ENCODE measurements at regions not wholly inside any gene's neighbourhood (a gene's known extent, or its start where the extent isn't known, plus 50 kb on each side); places are given as distances from the start of the nearest gene placed in this dataset.

DNA sequence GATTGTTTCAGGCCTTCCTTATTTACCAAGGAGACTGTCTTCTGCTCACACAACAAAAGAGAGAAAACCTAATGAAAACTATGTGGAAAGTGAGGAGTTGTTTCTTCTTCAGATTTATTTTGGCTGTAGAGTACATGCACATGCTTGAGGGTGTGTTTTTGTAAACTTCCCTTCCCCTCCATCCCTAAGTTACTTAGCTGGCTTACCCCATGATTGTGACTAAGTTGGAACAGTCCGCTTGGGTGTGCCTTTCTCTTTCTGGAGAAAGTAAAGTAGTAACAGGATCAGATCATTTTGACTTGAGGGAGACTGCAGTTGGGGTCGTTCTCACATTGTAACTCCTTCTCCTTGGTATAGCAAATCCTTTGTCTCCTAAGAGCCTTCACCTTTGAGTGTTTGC lies 155.9 kb downstream of the RTL9 start:
- TF ChIP-seq CSDC2 (CRISPR knock-in tag; IDR thresholded peaks at IDR 0.05) = no peak
- TF ChIP-seq, protein P1, sequence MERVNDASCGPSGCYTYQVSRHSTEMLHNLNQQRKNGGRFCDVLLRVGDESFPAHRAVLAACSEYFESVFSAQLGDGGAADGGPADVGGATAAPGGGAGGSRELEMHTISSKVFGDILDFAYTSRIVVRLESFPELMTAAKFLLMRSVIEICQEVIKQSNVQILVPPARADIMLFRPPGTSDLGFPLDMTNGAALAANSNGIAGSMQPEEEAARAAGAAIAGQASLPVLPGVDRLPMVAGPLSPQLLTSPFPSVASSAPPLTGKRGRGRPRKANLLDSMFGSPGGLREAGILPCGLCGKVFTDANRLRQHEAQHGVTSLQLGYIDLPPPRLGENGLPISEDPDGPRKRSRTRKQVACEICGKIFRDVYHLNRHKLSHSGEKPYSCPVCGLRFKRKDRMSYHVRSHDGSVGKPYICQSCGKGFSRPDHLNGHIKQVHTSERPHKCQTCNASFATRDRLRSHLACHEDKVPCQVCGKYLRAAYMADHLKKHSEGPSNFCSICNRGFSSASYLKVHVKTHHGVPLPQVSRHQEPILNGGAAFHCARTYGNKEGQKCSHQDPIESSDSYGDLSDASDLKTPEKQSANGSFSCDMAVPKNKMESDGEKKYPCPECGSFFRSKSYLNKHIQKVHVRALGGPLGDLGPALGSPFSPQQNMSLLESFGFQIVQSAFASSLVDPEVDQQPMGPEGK (CRISPR knock-in tag; IDR thresholded peaks at IDR 0.05; ENCODE audit: borderline replicate concordance) = no peak
- TF ChIP-seq, protein P2, sequence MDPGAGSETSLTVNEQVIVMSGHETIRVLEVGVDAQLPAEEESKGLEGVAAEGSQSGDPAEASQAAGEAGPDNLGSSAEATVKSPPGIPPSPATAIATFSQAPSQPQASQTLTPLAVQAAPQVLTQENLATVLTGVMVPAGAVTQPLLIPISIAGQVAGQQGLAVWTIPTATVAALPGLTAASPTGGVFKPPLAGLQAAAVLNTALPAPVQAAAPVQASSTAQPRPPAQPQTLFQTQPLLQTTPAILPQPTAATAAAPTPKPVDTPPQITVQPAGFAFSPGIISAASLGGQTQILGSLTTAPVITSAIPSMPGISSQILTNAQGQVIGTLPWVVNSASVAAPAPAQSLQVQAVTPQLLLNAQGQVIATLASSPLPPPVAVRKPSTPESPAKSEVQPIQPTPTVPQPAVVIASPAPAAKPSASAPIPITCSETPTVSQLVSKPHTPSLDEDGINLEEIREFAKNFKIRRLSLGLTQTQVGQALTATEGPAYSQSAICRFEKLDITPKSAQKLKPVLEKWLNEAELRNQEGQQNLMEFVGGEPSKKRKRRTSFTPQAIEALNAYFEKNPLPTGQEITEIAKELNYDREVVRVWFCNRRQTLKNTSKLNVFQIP (CRISPR knock-in tag; IDR thresholded peaks at IDR 0.05; ENCODE audit: borderline replicate concordance, low read depth) = no peak
- no peak for TF ChIP-seq GLIS3 (CRISPR knock-in tag; IDR thresholded peaks at IDR 0.05)
- TF ChIP-seq, protein P3, sequence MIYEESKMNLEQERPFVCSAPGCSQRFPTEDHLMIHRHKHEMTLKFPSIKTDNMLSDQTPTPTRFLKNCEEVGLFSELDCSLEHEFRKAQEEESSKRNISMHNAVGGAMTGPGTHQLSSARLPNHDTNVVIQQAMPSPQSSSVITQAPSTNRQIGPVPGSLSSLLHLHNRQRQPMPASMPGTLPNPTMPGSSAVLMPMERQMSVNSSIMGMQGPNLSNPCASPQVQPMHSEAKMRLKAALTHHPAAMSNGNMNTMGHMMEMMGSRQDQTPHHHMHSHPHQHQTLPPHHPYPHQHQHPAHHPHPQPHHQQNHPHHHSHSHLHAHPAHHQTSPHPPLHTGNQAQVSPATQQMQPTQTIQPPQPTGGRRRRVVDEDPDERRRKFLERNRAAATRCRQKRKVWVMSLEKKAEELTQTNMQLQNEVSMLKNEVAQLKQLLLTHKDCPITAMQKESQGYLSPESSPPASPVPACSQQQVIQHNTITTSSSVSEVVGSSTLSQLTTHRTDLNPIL (CRISPR knock-in tag; IDR thresholded peaks at IDR 0.05; ENCODE audit: low read depth) = no peak
- no peak for TF ChIP-seq ESRRG (CRISPR knock-in tag; IDR thresholded peaks at IDR 0.05)
- TF ChIP-seq ZC3H10 (CRISPR knock-in tag; IDR thresholded peaks at IDR 0.05) = no peak
- TF ChIP-seq ISL1 (CRISPR knock-in tag; IDR thresholded peaks at IDR 0.05) = no peak
- TF ChIP-seq, protein P4, sequence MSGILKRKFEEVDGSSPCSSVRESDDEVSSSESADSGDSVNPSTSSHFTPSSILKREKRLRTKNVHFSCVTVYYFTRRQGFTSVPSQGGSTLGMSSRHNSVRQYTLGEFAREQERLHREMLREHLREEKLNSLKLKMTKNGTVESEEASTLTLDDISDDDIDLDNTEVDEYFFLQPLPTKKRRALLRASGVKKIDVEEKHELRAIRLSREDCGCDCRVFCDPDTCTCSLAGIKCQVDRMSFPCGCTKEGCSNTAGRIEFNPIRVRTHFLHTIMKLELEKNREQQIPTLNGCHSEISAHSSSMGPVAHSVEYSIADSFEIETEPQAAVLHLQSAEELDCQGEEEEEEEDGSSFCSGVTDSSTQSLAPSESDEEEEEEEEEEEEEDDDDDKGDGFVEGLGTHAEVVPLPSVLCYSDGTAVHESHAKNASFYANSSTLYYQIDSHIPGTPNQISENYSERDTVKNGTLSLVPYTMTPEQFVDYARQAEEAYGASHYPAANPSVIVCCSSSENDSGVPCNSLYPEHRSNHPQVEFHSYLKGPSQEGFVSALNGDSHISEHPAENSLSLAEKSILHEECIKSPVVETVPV (CRISPR knock-in tag; IDR thresholded peaks at IDR 0.05) = no peak
- no peak for TF ChIP-seq ZFP3 (CRISPR knock-in tag; IDR thresholded peaks at IDR 0.05)
- no peak for TF ChIP-seq ARNTL (CRISPR knock-in tag; IDR thresholded peaks at IDR 0.05; ENCODE audit: borderline replicate concordance, low read depth)
- TF ChIP-seq ZNF565 (CRISPR knock-in tag; conservative IDR thresholded peaks at IDR 0.05; ENCODE audit: low read depth) = no peak
- no peak for TF ChIP-seq PPARA (CRISPR knock-in tag; IDR thresholded peaks at IDR 0.05; ENCODE audit: borderline replicate concordance)
- TF ChIP-seq TCF4 (CRISPR knock-in tag; IDR thresholded peaks at IDR 0.05; ENCODE audit: borderline replicate concordance) = no peak
- TF ChIP-seq ZFP30 (CRISPR knock-in tag; IDR thresholded peaks at IDR 0.05) = no peak
- ATAC-seq = no peak

DNA sequence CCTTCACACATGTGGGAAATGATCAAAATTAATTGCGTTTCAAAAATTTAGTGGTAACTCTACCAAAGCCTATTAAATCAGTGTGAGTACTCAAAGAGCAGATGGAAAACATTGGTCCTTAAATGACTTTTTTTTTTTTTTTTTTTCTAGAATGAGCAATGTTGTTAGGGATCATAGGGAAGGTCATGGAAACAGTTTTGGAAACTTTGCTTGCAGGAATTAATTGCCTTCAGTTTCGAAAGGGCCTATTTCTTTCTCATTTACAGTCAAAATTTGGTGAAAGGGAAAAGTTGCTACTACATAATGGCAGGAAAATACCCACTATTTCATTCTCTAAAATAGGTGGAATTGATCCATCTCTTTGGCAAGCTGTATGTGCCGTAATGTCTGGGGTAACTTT lies 160.9 kb downstream of the RTL9 start:
- TF ChIP-seq BACH2 (CRISPR knock-in tag; IDR thresholded peaks at IDR 0.05; ENCODE audit: borderline replicate concordance) = no peak
- TF ChIP-seq, protein P1 (CRISPR knock-in tag; IDR thresholded peaks at IDR 0.05; ENCODE audit: borderline replicate concordance) = no peak
- no peak for TF ChIP-seq ZC3H10 (CRISPR knock-in tag; IDR thresholded peaks at IDR 0.05)
- no peak for TF ChIP-seq ZNF8 (CRISPR knock-in tag; IDR thresholded peaks at IDR 0.05)
- TF ChIP-seq ISL1 (CRISPR knock-in tag; IDR thresholded peaks at IDR 0.05) = no peak
- TF ChIP-seq, protein P5, sequence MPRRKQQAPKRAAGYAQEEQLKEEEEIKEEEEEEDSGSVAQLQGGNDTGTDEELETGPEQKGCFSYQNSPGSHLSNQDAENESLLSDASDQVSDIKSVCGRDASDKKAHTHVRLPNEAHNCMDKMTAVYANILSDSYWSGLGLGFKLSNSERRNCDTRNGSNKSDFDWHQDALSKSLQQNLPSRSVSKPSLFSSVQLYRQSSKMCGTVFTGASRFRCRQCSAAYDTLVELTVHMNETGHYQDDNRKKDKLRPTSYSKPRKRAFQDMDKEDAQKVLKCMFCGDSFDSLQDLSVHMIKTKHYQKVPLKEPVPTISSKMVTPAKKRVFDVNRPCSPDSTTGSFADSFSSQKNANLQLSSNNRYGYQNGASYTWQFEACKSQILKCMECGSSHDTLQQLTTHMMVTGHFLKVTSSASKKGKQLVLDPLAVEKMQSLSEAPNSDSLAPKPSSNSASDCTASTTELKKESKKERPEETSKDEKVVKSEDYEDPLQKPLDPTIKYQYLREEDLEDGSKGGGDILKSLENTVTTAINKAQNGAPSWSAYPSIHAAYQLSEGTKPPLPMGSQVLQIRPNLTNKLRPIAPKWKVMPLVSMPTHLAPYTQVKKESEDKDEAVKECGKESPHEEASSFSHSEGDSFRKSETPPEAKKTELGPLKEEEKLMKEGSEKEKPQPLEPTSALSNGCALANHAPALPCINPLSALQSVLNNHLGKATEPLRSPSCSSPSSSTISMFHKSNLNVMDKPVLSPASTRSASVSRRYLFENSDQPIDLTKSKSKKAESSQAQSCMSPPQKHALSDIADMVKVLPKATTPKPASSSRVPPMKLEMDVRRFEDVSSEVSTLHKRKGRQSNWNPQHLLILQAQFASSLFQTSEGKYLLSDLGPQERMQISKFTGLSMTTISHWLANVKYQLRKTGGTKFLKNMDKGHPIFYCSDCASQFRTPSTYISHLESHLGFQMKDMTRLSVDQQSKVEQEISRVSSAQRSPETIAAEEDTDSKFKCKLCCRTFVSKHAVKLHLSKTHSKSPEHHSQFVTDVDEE (CRISPR knock-in tag; IDR thresholded peaks at IDR 0.05) = no peak
- TF ChIP-seq, protein P3 (CRISPR knock-in tag; IDR thresholded peaks at IDR 0.05; ENCODE audit: low read depth) = no peak
- TF ChIP-seq PPARA (CRISPR knock-in tag; IDR thresholded peaks at IDR 0.05; ENCODE audit: borderline replicate concordance) = no peak
- TF ChIP-seq CSDC2 (CRISPR knock-in tag; IDR thresholded peaks at IDR 0.05) = no peak
- no peak for TF ChIP-seq ZNF565 (CRISPR knock-in tag; conservative IDR thresholded peaks at IDR 0.05; ENCODE audit: low read depth)
- no peak for TF ChIP-seq OSR1 (CRISPR knock-in tag; IDR thresholded peaks at IDR 0.05)
- TF ChIP-seq RARB (CRISPR knock-in tag; IDR thresholded peaks at IDR 0.05) = no peak
- TF ChIP-seq ZFP30 (CRISPR knock-in tag; IDR thresholded peaks at IDR 0.05) = no peak
- TF ChIP-seq ARNTL (CRISPR knock-in tag; IDR thresholded peaks at IDR 0.05; ENCODE audit: borderline replicate concordance, low read depth) = no peak
- no peak for TF ChIP-seq ZFP3 (CRISPR knock-in tag; IDR thresholded peaks at IDR 0.05)
- no peak for TF ChIP-seq ZNF70 (CRISPR knock-in tag; IDR thresholded peaks at IDR 0.05)
- TF ChIP-seq GLIS3 (CRISPR knock-in tag; IDR thresholded peaks at IDR 0.05) = no peak
- TF ChIP-seq, protein P4 (CRISPR knock-in tag; IDR thresholded peaks at IDR 0.05) = no peak
- no peak for TF ChIP-seq TCF4 (CRISPR knock-in tag; IDR thresholded peaks at IDR 0.05; ENCODE audit: borderline replicate concordance)
- no peak for TF ChIP-seq TOX (CRISPR knock-in tag; IDR thresholded peaks at IDR 0.05; ENCODE audit: borderline replicate concordance)
- ATAC-seq = no peak
